GM19397 (cell line): ENCODE measurements at regions not wholly inside any gene's neighbourhood (a gene's known extent, or its start where the extent isn't known, plus 50 kb on each side); places are given as distances from the start of the nearest gene placed in this dataset.
"Not testable (repeated sequence)": the region's sequence is repeated elsewhere in the genome, so short reads cannot be mapped to it uniquely, and the experiment has no call there.

Source experiments
- ATAC-seq: cut with Tn5 transposase; IDR thresholded peaks from one replicate; pipeline ENCODE4 v1.9.1; 2021; ENCODE audit warnings: mild to moderate bottlenecking, moderate library complexity; ENCODE audit not compliant: unreplicated experiment

DNA sequence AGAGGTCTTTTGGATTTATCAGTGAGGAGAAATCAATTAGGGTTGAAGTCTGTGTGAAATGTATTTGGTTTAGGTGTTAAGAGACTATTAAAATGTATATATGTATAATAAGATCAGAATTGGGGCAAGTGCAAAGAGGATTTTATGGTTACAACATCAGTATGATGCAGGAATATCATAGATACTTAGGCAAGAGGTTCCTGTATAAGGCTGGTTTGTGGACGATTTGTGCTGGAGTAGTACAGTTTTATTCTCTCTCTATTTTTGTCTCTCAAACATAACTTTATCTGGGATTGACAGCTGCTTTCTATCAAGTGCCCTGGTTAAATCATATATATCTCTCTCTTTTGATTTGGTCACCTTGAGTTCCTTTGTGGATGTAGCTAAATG, 142.5 kb downstream of the CTH start:
- no peak for ATAC-seq

DNA sequence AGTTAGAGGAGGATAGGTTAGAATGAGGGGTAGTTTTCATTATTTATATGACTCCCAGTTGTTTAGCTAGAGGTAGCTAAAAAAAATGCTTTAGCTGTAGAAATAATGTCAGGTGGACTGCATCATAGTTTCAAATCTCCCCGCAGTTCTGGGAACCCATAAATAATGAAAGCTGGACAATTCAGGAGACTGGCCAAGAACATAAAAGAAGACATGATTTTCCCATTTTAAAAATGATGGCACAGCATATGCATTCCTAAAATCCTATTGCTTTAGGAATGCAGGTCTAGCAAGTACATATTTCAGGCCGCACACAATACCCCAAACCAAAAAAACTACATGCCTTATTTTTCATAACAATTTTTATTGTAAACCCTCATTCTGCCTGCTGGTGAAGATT, 143.3 kb downstream of the CTH start:
- no peak for ATAC-seq

DNA sequence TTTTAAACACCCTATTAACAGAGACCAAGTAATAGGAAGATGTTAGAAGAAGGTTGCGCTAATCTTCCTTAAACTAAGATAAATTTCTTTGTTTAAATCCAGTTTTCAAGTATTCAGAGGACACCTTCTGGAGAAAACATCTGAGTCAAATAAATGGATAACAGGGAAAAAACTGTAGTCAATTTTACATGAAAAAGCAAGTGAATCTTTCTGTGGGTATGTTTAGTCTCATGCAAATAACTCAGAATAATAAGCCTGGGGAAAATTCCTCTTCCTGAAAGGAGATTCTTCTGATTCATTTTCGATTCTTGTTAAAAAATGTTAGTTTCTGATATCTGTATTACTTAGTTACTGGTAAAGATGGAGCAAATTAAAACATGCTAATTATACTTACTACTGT, 145.5 kb downstream of the CTH start:
- no peak for ATAC-seq

DNA sequence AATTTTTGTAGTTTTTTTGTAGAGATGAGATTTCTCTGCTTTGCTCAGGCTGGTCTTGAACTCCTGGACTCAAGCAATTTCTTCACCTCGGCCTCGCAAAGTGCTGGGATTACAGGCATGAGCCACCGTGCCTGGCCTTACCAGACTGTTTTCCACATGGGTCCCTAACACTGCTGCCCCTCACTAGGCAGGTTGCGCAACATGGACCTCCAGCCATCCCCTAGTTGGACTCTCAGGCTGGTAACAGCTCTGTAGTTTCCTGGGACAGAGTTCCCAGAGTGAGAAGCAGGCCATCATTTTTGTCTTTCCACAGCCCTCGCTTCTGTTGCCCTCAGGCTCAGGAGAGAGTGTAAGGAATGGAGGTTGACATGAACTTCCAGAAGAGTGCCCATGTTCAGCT, 156.1 kb downstream of the CTH start:
- ATAC-seq = no peak

DNA sequence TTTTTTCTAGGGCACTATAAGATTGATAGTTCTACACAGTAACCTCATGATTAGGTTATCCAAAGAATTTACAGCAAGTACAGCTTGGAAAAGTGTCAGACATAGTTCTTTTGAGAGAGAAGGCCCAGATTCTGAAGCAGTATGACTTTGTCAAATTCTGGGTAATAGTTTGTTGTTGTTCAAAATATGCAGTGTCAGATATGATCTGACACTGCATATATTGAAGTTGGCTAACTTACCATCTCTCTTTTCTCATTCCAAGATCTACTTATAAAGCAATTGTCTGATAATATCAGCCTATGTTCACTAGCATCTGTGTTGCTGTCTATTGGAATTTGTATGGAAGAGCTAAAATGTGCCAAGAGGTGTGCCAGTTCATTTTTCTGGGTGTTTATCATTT, 160.1 kb downstream of the CTH start:
- ATAC-seq = no peak

DNA sequence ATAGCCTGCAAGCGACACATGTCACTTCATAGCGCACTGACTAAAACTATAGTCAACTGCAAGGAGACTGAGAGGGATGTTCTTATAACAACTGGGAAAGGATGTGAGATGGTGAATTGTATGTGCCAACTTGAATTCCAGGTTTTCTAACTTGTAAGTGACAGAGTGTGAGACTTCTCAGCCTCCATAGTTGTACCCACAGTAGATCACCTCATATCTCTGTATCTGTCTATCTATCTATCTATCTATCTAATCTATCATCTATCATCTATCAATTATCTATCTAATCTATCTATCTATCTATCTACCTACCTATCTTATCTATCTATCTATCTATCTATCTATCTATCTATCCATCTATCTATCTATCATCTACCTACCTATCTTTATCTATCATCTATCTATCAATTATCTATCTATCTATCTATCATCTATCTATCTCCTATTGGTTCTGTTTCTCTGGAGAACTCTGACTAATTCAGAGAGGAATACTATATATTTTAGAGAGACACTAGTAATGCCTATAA, 162.3 kb downstream of the CTH start:
- ATAC-seq = no peak

DNA sequence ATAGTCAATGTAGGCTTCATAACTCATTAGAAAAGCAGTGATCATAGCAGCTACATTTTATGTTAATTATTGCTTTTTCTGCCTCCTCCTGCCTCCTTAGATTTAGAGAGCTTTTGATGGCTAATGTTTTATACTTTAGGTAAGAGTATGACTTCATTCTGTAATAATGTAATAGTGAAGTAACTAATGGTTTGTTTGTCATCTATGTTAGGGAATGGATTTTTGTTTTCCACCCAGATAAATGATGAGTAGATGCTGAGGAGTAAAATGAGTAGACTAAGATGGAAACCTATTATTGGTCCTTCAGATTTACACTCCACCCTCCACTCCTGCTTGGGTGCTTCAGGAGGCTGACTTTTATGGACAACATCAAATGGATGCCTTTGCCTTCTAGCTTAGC, 170.6 kb downstream of the CTH start:
- no peak for ATAC-seq

DNA sequence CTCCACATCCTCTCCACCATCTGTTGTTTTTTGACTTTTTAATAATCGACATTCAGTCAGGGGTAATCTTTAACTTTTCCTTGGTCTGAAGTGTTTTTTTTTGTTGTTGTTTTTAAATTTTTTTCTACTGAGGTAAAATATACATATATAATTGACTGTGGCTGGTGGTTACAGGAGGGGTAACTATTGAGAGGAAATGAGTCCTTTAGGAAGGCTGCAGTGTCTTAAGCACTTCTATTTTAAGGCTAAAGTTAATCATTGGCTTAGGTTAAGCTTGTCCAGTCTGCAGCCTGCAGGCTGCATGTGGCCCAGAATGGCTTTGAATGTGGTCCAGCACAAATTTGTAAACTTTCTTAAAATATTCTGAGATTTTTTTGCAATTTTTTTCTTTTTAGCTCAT, 172.5 kb downstream of the CTH start:
- peak; percentile 98 for ATAC-seq

DNA sequence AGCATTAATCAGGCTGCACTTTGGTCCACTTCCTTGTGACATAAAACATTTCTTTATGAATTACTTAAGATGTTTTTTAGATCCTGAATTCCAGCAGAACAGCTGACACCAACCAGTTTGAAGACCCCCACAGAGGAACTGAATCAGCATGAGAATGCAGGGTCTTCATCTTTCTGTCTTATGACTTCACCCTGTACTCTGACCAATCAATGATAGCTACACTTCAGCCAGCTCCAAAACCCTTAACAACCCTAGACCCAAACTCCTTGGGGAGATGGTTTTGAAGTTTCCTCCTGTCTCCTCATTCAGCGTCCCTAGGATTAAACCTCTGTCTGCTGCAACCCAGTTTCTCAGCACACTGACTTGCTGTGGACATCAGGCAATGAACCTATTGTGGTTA, 175.0 kb downstream of the CTH start:
- no peak for ATAC-seq

DNA sequence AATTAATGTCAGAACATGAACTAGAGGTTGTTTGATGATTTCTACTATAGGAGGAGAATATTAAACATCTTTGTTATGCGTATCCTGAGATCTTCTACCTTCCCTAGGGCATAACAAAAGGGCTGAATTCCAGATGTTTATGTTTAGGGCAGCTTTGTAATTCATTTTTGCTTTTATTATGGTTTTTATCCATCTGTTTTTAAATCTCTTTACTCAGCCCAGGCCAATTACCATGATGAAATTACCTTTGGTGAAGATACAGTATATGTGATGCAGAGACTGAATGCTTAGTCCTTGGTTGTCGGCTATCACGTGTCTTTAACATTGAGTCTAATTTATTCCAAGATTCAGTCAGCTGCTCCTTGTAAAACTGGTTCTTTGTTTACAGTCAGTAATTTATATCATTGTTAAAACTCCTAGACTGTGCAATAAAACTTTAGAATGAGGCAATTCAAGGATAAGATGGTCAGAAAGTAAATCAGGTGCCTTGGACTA, 176.9 kb downstream of the CTH start:
- ATAC-seq = no peak

- ATAC-seq = not testable (repeated sequence)
These were observed 182.5 kb downstream of the CTH start for GRCh38 chr1:70593551-70593950.

- no peak for ATAC-seq
These were observed 197.7 kb downstream of the CTH start for GRCh38 chr1:70608815-70609214.

GRCh38 chr1:70610164-70610563, 199.1 kb downstream of the CTH start:
- not testable (repeated sequence) for ATAC-seq

- no peak for ATAC-seq
These were observed 205.9 kb downstream of the CTH start for GRCh38 chr1:70616946-70617345.

DNA sequence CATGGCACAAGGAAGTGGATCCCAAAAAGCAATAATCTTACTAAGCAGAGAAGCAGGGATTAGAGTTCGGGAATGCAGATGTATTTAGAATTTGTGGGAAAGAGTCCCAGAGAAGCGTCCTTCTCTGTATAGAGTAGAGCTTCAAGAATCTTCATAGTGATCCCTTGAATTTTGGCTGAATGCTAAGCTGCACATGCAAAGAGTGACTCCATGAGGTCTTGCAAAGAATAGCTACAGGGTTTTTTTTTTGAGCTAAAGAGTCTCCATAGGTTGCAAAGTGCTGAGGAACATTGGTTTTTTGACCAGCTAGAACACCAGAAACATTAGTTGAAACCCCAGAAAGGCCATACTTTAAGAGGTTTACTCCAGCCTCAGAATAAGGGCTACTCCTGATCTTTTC, 206.7 kb downstream of the CTH start:
- no peak for ATAC-seq

- no peak for ATAC-seq
These were observed 216.8 kb downstream of the CTH start for GRCh38 chr1:70627910-70628309.

DNA sequence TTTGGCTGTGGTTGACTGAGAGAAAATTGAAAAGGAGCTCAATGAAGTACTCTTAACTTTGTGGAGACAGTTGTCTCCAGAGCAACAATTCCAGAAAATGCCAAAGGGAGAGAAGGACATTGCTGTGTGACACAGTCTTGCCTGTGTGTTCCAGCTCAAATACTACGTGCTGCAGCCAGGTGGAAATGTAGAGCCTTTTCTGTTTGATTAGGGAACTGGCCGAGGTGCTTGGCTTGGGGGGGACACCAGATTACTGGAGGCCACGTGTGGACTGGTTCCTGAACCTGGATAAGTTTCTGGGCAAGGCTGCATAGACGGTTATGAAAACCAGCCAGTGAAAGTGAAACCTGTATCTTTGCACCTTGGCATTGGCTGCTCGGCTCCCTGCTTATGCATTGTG, 217.9 kb downstream of the CTH start:
- no peak for ATAC-seq

DNA sequence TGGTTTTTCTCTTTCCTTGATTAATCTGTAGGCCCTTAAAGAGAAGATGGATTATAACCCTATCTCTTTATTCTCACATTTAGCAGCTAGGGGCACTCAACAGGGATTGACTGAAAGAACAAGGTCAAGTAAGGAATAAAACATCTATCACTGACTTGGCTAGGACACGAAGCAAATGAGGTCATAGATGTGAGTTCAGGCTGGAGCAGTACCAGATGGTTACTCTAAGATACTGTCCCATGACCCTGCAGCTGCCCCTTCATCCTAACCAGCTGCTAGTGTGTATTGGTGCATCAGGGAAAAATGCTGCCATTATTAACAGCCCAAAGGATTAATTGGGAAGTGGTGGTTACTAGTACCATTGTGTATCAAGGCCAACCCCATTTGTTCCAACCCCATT, 221.9 kb downstream of the CTH start:
- no peak for ATAC-seq

GRCh38 chr1:70635868-70636267, 224.8 kb downstream of the CTH start:
- ATAC-seq = no peak

DNA sequence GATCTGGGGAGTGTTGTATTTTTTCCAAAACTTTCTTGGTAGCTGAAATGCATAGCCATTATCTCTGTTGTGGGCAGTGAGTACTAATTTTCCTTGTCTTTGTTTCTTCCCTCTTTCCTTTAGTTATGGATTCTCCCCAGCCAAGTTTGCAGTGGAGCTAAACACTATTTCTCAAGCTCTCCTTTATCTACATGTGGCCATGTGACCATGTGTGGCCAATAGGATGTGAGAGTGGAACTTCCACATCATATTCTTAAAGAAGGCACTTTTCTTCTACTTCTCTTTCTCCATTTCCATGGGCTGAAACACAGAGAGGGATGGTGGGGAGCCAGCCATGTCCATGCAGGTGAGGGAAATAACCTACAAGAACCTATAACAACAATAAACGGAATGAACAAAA, 230.8 kb downstream of the CTH start:
- no peak for ATAC-seq

DNA sequence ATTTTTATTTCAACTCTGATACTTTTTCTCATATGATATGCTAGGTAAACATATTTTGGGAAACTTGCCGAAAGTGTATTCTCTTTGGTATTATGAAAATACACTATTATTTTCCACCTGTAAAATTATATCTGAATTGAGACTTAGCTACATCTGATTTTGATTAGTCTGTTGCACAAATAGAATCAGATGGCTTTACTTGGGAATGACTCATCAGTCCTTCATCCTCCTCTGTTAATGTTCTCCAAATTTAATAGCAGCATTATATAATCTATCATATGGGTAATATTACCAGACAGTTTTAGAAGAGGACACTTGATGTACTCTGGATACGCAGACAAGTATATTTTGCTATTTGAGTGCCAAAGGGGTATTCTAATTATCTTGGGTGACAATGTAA, 245.3 kb downstream of the CTH start:
- no peak for ATAC-seq

GRCh38 chr1:70659891-70660290, 248.8 kb downstream of the CTH start:
- ATAC-seq = no peak

- ATAC-seq = no peak
These were observed 255.5 kb downstream of the CTH start for GRCh38 chr1:70666381-70667140.
